ENCODE measurements at regions not wholly inside any gene's neighbourhood (a gene's known extent, or its start where the extent isn't known, plus 50 kb on each side); places are given as distances from the start of the nearest gene placed in this dataset.

GRCh38 chr20:22844959-22845358, 190.2 kb upstream of the SSTR4 start:
- TF ChIP-seq CTCF (conservative IDR thresholded peaks at IDR 0.05; ENCODE audit: low read depth, low read length): no peak
- TF ChIP-seq EZH2 (IDR thresholded peaks at IDR 0.05; ENCODE audit: borderline replicate concordance, low read depth, low read length, poor library complexity, severe bottlenecking): no peak
